Pancreas (tissue), 10 donors: ENCODE measurements at regions not wholly inside any gene's neighbourhood (a gene's known extent, or its start where the extent isn't known, plus 50 kb on each side); places are given as distances from the start of the nearest gene placed in this dataset.

Experiments
- ATAC-seq, 4 donors: fragments of 200-7000 bp; cut with Tn5 transposase; one replicate each; pipeline versions ENCODE4 v1.8.0 to v1.9.1; 2020; ENCODE audit warnings: mild to moderate bottlenecking in 4 of 4, moderate library complexity in 4 of 4
- DNase-seq, 6 donors: peaks; one replicate each; pipeline ENCODE4 v3.0.0-alpha.2; 2020
- FAIRE-seq: peaks from 2 replicates; lab custom pipeline; 2012; peaks lifted over from hg19 to GRCh38; lab: Jason Lieb, UNC
- H3K27ac ChIP-seq, 4 donors: fragments of 200-600 bp; sonication (generic); 1 replicate in 3 of 4; 2 replicates in 1 of 4; pipeline versions ENCODE4 v1.5.0 to v1.8.0; 2020
- H3K27me3 ChIP-seq, 4 donors: fragments of 200-600 bp; one replicate each; pipeline ENCODE4 v1.8.0; 2021
- H3K36me3 ChIP-seq, 3 donors: fragments of 200-600 bp; sonication (generic) in 1 of 3; one replicate each; pipeline versions ENCODE4 v1.5.0 to v1.8.0; 2020 to 2021
- H3K4me1 ChIP-seq, 3 donors: fragments of 200-600 bp; one replicate each; pipeline ENCODE4 v1.8.0; 2021
- H3K4me3 ChIP-seq, 4 donors: fragments of 200-600 bp; sonication (generic) in 2 of 4; one replicate each; pipeline versions ENCODE4 v1.5.0 to v1.8.0; 2020 to 2021
- H3K9me3 ChIP-seq, 4 donors: fragments of 200-600 bp; one replicate each; pipeline ENCODE4 v1.8.0; 2021
- WGBS, 2 donors: extraction: QIAGEN DNeasy Blood & Tissue Kit; methylation state at CpG; one replicate each; pipeline ENCODE4 v1.1.7; 2013; 5-methylcytosine and 5-hydroxymethylcytosine counted together
- intact Hi-C, 3 donors: fragments of 100-400 bp; cut with DNase I; formaldehyde crosslinking; loops; one replicate each; pipeline versions ENCODE4 v1.11.1 to v1.14.2; 2022
- TF ChIP-seq, protein P1 (sequence below), 4 donors: fragments of 200-600 bp; sonication (generic) in 3 of 4; IDR thresholded peaks; one replicate each; pipeline versions ENCODE4 v1.5.0 to v1.8.0; 2021; ENCODE audit warnings: antibody characterized with exemption in 4 of 4
- donor health status: healthy with polysubstance abuse.
- donor health status: DM: no; HTN: no; CAD: no; lungs with moderate emphysema.
- donor health status: DM: no; HTN: no; CAD: no.
- donor health status: control.
- donor health status: control.
- donor health status: Bipolar disorder and iron deficiency.
- donor health status: DM: yes; HTN: yes; CAD: no.
- donor health status: DM: no; HTN: no; CAD: no.
- donor health status: DM: no; HTN: no; CAD: no.
- donor health status: DM: yes; HTN: yes; CAD: no.

DNA sequence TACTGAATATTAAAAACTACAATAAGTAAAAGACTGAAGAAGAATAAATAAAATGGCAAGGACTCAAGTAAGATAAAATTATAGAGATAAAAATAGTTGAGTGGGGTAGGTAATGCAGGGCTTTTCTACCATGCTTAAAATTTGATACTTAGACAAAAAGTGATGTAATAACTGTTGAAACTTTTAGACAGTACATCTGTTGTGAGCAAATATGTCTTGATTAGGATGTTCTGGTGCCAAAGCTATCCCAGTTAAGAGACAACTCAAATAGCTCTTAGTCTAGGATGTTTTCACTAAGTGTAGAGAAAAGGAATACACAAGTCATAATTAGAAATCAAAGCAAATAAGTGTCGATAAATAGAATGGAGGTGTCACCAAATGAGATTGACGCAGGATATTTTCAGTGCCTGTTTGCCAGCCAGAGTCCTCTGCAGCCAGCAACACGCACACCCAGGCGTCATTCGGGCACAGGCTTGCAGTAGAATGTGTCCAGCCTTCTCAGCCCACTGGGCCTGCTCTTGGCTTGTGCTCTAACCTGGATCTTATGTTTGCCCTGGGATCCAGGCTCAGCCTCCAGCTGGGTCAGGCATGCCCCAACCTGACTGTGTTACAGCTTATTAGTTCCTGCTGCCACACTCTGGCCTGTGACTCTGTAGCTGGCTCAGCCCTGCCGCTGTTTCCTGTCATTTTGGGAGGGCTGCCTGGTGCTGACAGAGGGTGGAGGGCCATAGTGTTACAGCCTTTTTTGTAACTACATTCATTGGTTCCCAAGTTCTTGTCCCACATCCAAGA, 766.2 kb downstream of the PCDH17 start:
- no peak for ATAC-seq
- WGBS, 2 donors: 94 to 96% methylated on average over 6 of the region's 6 CpGs
- intact Hi-C loops: no loop called here

DNA sequence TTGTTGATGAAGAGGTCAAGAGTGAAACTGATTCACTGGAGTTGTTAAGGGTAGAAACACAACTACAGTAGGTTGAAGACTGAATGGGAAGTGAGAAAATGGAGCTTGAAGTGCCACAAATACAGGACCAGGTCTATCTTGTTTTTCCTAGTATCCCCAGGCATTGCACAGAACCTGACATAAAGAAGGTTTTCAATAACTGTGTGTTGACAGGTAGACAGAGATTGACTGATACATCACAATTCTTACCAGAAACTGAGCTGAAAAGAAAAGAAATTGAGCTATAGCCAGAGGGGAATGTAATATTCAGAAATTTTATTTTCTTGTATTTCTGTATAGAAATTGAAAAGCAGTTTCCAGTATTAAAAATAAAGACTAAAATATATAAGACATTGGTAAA, 767.7 kb downstream of the PCDH17 start:
- TF ChIP-seq, protein P1, sequence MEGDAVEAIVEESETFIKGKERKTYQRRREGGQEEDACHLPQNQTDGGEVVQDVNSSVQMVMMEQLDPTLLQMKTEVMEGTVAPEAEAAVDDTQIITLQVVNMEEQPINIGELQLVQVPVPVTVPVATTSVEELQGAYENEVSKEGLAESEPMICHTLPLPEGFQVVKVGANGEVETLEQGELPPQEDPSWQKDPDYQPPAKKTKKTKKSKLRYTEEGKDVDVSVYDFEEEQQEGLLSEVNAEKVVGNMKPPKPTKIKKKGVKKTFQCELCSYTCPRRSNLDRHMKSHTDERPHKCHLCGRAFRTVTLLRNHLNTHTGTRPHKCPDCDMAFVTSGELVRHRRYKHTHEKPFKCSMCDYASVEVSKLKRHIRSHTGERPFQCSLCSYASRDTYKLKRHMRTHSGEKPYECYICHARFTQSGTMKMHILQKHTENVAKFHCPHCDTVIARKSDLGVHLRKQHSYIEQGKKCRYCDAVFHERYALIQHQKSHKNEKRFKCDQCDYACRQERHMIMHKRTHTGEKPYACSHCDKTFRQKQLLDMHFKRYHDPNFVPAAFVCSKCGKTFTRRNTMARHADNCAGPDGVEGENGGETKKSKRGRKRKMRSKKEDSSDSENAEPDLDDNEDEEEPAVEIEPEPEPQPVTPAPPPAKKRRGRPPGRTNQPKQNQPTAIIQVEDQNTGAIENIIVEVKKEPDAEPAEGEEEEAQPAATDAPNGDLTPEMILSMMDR (IDR thresholded peaks at IDR 0.05): no peak

More for the DNA sequence above, 766.2 kb downstream of the PCDH17 start:
- no peaks in the 10 kb centered on the region for H3K36me3 ChIP-seq
- no peaks in the 10 kb centered on the region for H3K27me3 ChIP-seq
- no peak overlapping the region for H3K4me3 ChIP-seq
- no peak for FAIRE-seq
- peaks cover 0 to 5% (median 4%) of the 10 kb centered on the region in 3 donors for H3K4me1 ChIP-seq
- TF ChIP-seq, protein P1 (IDR thresholded peaks at IDR 0.05): no peak
- H3K27ac ChIP-seq: no peak overlapping the region
- no peaks in the 10 kb centered on the region for H3K9me3 ChIP-seq
- peak in 1 of 6 donors; percentile 14 for DNase-seq

DNA sequence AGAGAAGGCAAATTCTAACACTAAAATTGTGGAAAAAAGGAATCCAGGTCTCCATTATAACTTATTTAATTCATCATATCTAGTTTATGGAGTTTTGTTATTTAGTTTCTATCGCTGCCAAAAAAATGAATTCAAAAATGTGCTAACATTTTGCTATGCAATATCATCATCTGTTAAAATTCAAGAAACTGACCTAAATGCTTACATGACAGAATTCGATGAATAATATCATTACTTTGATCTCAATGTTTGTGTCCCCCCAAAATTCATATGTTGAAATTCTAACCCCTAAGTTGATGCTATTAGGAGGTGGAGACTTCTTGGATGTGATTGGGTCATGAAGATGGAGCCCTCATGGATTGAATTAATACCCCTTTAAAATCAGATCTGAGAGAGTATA, 775.0 kb downstream of the PCDH17 start:
- Histone ChIP-seq H3K27me3 (no peaks in the 10 kb centered on the region), H3K9me3 (no peaks in the 10 kb centered on the region), H3K27ac (no peak overlapping the region), H3K36me3 (no peaks in the 10 kb centered on the region), H3K4me1 (no peaks in the 10 kb centered on the region), H3K4me3 (no peak overlapping the region)
- FAIRE-seq: no peak
- TF ChIP-seq, protein P1 (IDR thresholded peaks at IDR 0.05): no peak
- intact Hi-C loops: no loop called here
- no peak for DNase-seq
- ATAC-seq: no peak
- 81 to 93% methylated on average over 2 of the region's 2 CpGs for WGBS, 2 donors

More for the DNA sequence above, 767.7 kb downstream of the PCDH17 start:
- ATAC-seq (no peak), DNase-seq (no peak), FAIRE-seq (no peak)
- Histone ChIP-seq H3K4me1 (peaks cover 0 to 5% (median 4%) of the 10 kb centered on the region in 3 donors), H3K27ac (no peak overlapping the region), H3K27me3 (no peaks in the 10 kb centered on the region), H3K36me3 (no peaks in the 10 kb centered on the region), H3K4me3 (no peak overlapping the region), H3K9me3 (no peaks in the 10 kb centered on the region)
- intact Hi-C loops: no loop called here

DNA sequence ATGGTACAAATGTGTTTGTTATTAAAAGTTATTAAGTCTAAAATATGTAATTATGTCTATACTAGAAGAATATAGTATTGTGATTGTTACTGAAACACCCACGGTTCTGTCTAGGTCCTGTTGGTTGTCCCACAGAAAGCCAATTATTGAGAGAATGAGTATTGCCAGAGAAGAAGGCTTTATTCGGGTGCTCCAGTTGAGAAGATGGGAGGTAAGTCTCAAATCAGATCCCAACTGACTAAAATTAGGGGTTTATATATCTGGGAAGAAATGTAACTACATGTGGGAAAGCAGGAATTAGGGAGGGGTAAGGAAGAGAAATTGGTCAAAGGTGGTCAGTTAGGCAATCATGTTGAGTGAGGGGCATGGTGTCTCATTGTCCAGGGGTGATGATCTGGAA, 798.4 kb downstream of the PCDH17 start:
- intact Hi-C loops: no loop called here
- H3K4me3 ChIP-seq: no peak overlapping the region
- H3K9me3 ChIP-seq: no peaks in the 10 kb centered on the region
- TF ChIP-seq, protein P1 (IDR thresholded peaks at IDR 0.05): no peak
- no peaks in the 10 kb centered on the region for H3K36me3 ChIP-seq
- FAIRE-seq: no peak
- no peaks in the 10 kb centered on the region for H3K4me1 ChIP-seq
- H3K27me3 ChIP-seq: no peaks in the 10 kb centered on the region
- ATAC-seq: no peak
- no peak for DNase-seq
- 73 to 93% methylated on average over 2 of the region's 2 CpGs for WGBS, 2 donors
- no peak overlapping the region for H3K27ac ChIP-seq

DNA sequence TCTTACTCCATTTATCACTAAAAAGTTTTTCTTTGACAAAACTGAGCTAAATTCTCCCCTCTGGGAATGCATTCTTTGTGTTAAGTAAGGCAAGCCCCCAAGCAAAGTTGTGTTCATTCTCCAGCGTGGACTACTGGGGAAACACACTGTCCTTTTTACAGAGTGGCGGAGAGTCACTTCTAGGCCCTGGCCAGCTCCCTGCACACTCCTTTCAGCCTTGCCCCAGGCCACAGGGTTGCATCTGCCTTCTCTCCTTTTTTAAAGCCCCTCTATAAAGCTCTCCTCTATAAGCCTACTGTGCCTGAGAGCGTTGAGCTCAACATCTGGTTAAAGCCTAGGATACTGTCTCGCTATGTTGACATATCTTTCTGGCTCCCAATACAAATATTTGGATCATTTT, 803.4 kb downstream of the PCDH17 start:
- H3K36me3 ChIP-seq: no peaks in the 10 kb centered on the region
- ATAC-seq: no peak
- WGBS, 2 donors: 83 to 85% methylated on average over 4 of the region's 4 CpGs
- no peak overlapping the region for H3K27ac ChIP-seq
- H3K27me3 ChIP-seq: no peaks in the 10 kb centered on the region
- TF ChIP-seq, protein P1 (IDR thresholded peaks at IDR 0.05): no peak
- H3K9me3 ChIP-seq: no peaks in the 10 kb centered on the region
- intact Hi-C loops: no loop called here
- no peak overlapping the region for H3K4me3 ChIP-seq
- DNase-seq: no peak
- no peak for FAIRE-seq
- no peaks in the 10 kb centered on the region for H3K4me1 ChIP-seq
